GM12865 (cell line): ENCODE measurements at regions not wholly inside any gene's neighbourhood (a gene's known extent, or its start where the extent isn't known, plus 50 kb on each side); places are given as distances from the start of the nearest gene placed in this dataset.
"Not testable (repeated sequence)": the region's sequence is repeated elsewhere in the genome, so short reads cannot be mapped to it uniquely, and the experiment has no call there.

Source experiments
- DNase-seq: peaks from one replicate; pipeline ENCODE4 v3.0.0; 2010; ENCODE audit warnings: low read depth
- H3K4me3 ChIP-seq: 2 replicates; pipeline ENCODE4 v1.5.1; 2011; ENCODE audit warnings: mild to moderate bottlenecking, low read depth, low read length, control low read depth
- CTCF ChIP-seq: IDR thresholded peaks from 2 replicates; pipeline ENCODE4 v1.5.1; 2011; ENCODE audit warnings: low read length, control low read depth, low read depth, inconsistent platforms; ENCODE audit not compliant: insufficient read depth; ENCODE audit errors: missing control alignments

- no peak overlapping the region for H3K4me3 ChIP-seq
- DNase-seq, result no peak
- TF ChIP-seq CTCF, result no peak
These were observed 449.6 kb downstream of the GUCY1A2 start for GRCh38 chr11:106568632-106569031.

GRCh38 chr11:106577384-106577783 is 440.9 kb downstream of the GUCY1A2 start:
- not testable (repeated sequence) for DNase-seq, H3K4me3 ChIP-seq

GRCh38 chr11:106581399-106581798 is 436.9 kb downstream of the GUCY1A2 start:
- DNase-seq, result no peak
- no peak for TF ChIP-seq CTCF
- no peak overlapping the region for H3K4me3 ChIP-seq

GRCh38 chr11:106585061-106585460 is 433.2 kb downstream of the GUCY1A2 start:
- DNase-seq, result no peak
- no peak overlapping the region for H3K4me3 ChIP-seq
- TF ChIP-seq CTCF, result peak; percentile 2

- no peak overlapping the region for H3K4me3 ChIP-seq
- peak; percentile 5 for DNase-seq
- no peak for TF ChIP-seq CTCF
These were observed 423.4 kb downstream of the GUCY1A2 start for GRCh38 chr11:106594751-106595351.

- H3K4me3 ChIP-seq, result no peak overlapping the region
- no peak for TF ChIP-seq CTCF
- DNase-seq, result no peak
These were observed 416.5 kb downstream of the GUCY1A2 start for GRCh38 chr11:106601684-106602297.

- no peak for TF ChIP-seq CTCF
- H3K4me3 ChIP-seq, result no peak overlapping the region
- DNase-seq, result no peak
These were observed 409.6 kb downstream of the GUCY1A2 start for GRCh38 chr11:106608677-106609076.
